ENCODE measurements at regions not wholly inside any gene's neighbourhood (a gene's known extent, or its start where the extent isn't known, plus 50 kb on each side); places are given as distances from the start of the nearest gene placed in this dataset.

DNA sequence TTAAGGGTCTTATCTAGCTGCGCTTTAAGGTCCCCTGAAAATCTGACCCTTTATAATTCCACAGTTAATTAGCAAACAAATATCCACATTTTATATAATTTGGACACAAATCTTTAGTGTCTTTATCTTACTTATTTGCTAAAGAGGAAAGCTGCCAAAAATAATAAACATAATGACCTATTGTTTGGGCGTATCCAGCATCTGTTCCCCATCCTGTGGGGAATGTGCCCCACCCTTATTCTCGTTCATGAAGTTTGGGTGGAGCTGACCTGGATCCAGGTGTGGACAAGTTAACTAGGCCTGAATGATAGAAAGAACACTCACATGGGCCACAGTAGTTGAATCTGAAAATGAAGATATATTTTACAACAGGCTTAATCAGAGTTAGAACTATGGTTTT is 218.3 kb downstream of the CRPPA start:
- DNase-seq (no peak), ATAC-seq (peak in 2 of 4 donors; percentile 47 to 50)
- Histone ChIP-seq H3K4me1 (peaks cover 0 to 24% (median 0%) of the 10 kb centered on the region in 12 donors), H3K9me3 (peaks cover 0 to 2% (median 0%) of the 10 kb centered on the region in 12 donors), H3K36me3 (no peaks in the 10 kb centered on the region), H3K27me3 (no peaks in the 10 kb centered on the region), H3K27ac (peak overlapping the region in 2 of 12 donors; percentile 26 to 48), H3K4me3 (no peak overlapping the region)
- TF ChIP-seq, protein P1, sequence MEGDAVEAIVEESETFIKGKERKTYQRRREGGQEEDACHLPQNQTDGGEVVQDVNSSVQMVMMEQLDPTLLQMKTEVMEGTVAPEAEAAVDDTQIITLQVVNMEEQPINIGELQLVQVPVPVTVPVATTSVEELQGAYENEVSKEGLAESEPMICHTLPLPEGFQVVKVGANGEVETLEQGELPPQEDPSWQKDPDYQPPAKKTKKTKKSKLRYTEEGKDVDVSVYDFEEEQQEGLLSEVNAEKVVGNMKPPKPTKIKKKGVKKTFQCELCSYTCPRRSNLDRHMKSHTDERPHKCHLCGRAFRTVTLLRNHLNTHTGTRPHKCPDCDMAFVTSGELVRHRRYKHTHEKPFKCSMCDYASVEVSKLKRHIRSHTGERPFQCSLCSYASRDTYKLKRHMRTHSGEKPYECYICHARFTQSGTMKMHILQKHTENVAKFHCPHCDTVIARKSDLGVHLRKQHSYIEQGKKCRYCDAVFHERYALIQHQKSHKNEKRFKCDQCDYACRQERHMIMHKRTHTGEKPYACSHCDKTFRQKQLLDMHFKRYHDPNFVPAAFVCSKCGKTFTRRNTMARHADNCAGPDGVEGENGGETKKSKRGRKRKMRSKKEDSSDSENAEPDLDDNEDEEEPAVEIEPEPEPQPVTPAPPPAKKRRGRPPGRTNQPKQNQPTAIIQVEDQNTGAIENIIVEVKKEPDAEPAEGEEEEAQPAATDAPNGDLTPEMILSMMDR (IDR thresholded peaks at IDR 0.05): no peak
- no peak for TF ChIP-seq POLR2A (IDR thresholded peaks at IDR 0.05)
- 53 to 62% (median 59%) methylated on average over 3 of the region's 3 CpGs for WGBS, 4 donors
- intact Hi-C loops (cut with DNase I): no loop called here

DNA sequence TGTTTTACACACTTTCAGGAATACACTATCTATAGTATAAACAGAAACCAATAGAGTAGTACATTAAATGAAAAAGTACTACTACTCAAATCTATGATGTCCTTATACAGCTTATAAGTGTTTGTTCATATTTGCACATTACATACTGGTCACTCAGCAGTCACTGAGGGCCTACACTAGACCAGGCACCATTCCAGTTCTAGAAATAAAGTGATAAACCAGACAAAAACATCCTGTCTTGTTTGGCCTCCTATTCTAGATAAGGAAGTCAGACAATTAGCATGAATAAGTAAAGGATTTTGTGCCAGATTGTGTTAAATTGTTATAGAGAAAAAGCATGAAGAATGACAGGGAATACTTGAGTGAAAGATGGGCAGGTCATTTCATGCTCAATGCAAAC is 219.0 kb downstream of the CRPPA start:
- Histone ChIP-seq H3K27me3 (no peaks in the 10 kb centered on the region), H3K27ac (peak overlapping the region in 3 of 12 donors; percentile 16 to 48 (median 26)), H3K4me1 (peaks cover 0 to 24% (median 0%) of the 10 kb centered on the region in 12 donors), H3K9me3 (peaks cover 0 to 2% (median 0%) of the 10 kb centered on the region in 12 donors), H3K36me3 (no peaks in the 10 kb centered on the region), H3K4me3 (no peak overlapping the region)
- DNase-seq (no peak), ATAC-seq (peak in 3 of 4 donors; percentile 22 to 78 (median 69))
- no peak for TF ChIP-seq POLR2A (IDR thresholded peaks at IDR 0.05)
- TF ChIP-seq, protein P1 (IDR thresholded peaks at IDR 0.05): no peak
- intact Hi-C loops (cut with DNase I): no loop called here

DNA sequence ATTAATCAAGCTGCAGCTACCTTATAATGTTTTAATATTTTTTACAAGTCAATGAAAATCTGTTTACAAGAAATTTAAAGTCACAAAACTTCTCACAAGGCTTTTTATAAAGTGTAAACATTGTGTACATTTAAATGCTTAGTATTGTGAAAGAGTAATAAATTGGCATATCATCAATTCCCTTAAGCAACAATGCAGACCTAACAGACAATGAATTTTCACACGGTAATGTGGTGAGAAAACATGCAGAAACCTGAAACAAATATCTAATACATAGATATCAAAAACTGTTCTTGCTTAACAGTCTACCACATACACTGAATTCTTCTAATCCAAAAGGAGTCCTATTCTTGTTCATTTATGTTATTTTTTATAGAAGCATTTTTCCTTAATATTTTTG is 220.7 kb downstream of the CRPPA start:
- 86 to 98% (median 96%) methylated on average over 1 of the region's 1 CpG for WGBS, 4 donors
- no peaks in the 10 kb centered on the region for H3K36me3 ChIP-seq
- peaks cover 0 to 2% (median 0%) of the 10 kb centered on the region in 12 donors for H3K9me3 ChIP-seq
- TF ChIP-seq POLR2A (IDR thresholded peaks at IDR 0.05): no peak
- TF ChIP-seq, protein P1 (IDR thresholded peaks at IDR 0.05): no peak
- no peaks in the 10 kb centered on the region for H3K27me3 ChIP-seq
- H3K27ac ChIP-seq: no peak overlapping the region
- H3K4me3 ChIP-seq: no peak overlapping the region
- DNase-seq (no peak), ATAC-seq (no peak)
- intact Hi-C loops (cut with DNase I): no loop called here
- H3K4me1 ChIP-seq: peaks cover 0 to 20% (median 0%) of the 10 kb centered on the region in 12 donors

DNA sequence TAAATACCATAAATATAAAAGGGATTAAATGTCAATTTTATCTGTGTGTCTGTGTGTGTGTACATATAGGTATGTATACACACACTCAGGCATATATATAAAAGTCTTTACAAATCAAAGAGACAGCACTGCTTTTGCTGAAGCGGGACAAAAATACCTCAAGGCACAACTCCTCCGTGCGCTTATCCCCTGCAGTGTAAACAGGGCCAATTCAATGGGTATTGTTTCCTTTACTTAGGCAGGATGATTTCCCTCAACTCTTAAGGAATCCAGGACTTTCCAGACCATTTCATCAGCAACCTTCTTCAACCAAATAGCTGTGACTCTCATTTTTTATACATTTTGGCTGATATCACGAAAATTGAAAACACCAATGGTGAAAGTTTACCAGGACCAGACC is 227.7 kb downstream of the CRPPA start:
- ATAC-seq: no peak
- WGBS, 4 donors: 70 to 78% (median 73%) methylated on average over 4 of the region's 4 CpGs
- H3K4me3 ChIP-seq: no peak overlapping the region
- no peaks in the 10 kb centered on the region for H3K9me3 ChIP-seq
- TF ChIP-seq, protein P1 (IDR thresholded peaks at IDR 0.05): no peak
- TF ChIP-seq POLR2A (IDR thresholded peaks at IDR 0.05): no peak
- H3K27me3 ChIP-seq: no peaks in the 10 kb centered on the region
- H3K36me3 ChIP-seq: no peaks in the 10 kb centered on the region
- DNase-seq: no peak
- H3K27ac ChIP-seq: no peak overlapping the region
- intact Hi-C loops (cut with DNase I): no loop called here
- H3K4me1 ChIP-seq: peaks cover 0 to 4% (median 0%) of the 10 kb centered on the region in 12 donors
